Fibroblast of lung (primary cell): ENCODE measurements at regions not wholly inside any gene's neighbourhood (a gene's known extent, or its start where the extent isn't known, plus 50 kb on each side); places are given as distances from the start of the nearest gene placed in this dataset.

Source experiments
- DNase-seq, 2 donors: peaks; one replicate each; pipeline versions ENCODE4 v3.0.0 to v3.0.0-alpha.2; 2010; ENCODE audit warnings: low read depth in 2 of 2
- H2AFZ ChIP-seq: 2 replicates; pipeline ENCODE4 v1.5.1; 2012; ENCODE audit warnings: low read length, control low read depth, inconsistent platforms
- H3K27ac ChIP-seq: 2 replicates; pipeline ENCODE4 v1.5.1; 2011; ENCODE audit warnings: low read length, control low read depth; ENCODE audit not compliant: insufficient read depth
- H3K27me3 ChIP-seq: 2 replicates; pipeline ENCODE4 v1.5.1; 2011; ENCODE audit warnings: mild to moderate bottlenecking, low read length; ENCODE audit not compliant: control insufficient read depth, insufficient read depth
- H3K36me3 ChIP-seq: 2 replicates; pipeline ENCODE4 v1.5.1; 2011; ENCODE audit warnings: low read length; ENCODE audit not compliant: control insufficient read depth, insufficient read depth
- H3K4me1 ChIP-seq: 2 replicates; pipeline ENCODE4 v1.5.1; 2011; ENCODE audit warnings: low read length; ENCODE audit not compliant: control insufficient read depth, insufficient read depth; ENCODE audit errors: extremely low read depth
- H3K4me2 ChIP-seq: 2 replicates; pipeline ENCODE4 v1.5.1; 2011; ENCODE audit warnings: low read length, control low read depth; ENCODE audit not compliant: insufficient read depth; ENCODE audit errors: extremely low read depth
- H3K4me3 ChIP-seq, 4 experiments: fragments of 200-600 bp in 1 of 4; sonication (generic) in 1 of 4; replicated peaks in 1 of 4; 2 replicates each; pipeline ENCODE4 v1.5.1; 2011 to 2016; ENCODE audit warnings: low read length in 4 of 4, low read depth in 3 of 4, mild to moderate bottlenecking in 3 of 4, control low read depth in 2 of 4, inconsistent platforms in 1 of 4, mixed read lengths in 1 of 4; ENCODE audit not compliant: insufficient read depth in 1 of 4; ENCODE audit errors: control extremely low read depth in 1 of 4
- H3K79me2 ChIP-seq: 2 replicates; pipeline ENCODE4 v1.5.1; 2012; ENCODE audit warnings: mild to moderate bottlenecking, low read length, inconsistent platforms; ENCODE audit not compliant: control insufficient read depth, insufficient read depth
- H3K9ac ChIP-seq: 2 replicates; pipeline ENCODE4 v1.5.1; 2011; ENCODE audit warnings: mild to moderate bottlenecking, low read length, control low read depth; ENCODE audit not compliant: insufficient read depth
- H3K9me3 ChIP-seq: 2 replicates; pipeline ENCODE4 v1.5.1; 2012; ENCODE audit warnings: low read depth, low read length; ENCODE audit not compliant: control insufficient read depth, insufficient read depth
- H4K20me1 ChIP-seq: 2 replicates; pipeline ENCODE4 v1.5.1; 2011; ENCODE audit warnings: low read length; ENCODE audit not compliant: control insufficient read depth, insufficient read depth; ENCODE audit errors: extremely low read depth
- EZH2 ChIP-seq: IDR thresholded peaks from 2 replicates; pipeline ENCODE4 v1.5.1; 2012; ENCODE audit warnings: low read length, control low read depth, mild to moderate bottlenecking; ENCODE audit errors: missing control alignments
- TF ChIP-seq, protein P1 (sequence below), 2 donors: IDR thresholded peaks in 1 of 2; conservative IDR thresholded peaks in 1 of 2; 1 replicate in 1 of 2; 2 replicates in 1 of 2; pipeline ENCODE4 v1.5.1; 2011 to 2012; ENCODE audit warnings: low read length in 2 of 2, control low read depth in 1 of 2, inconsistent platforms in 1 of 2, low read depth in 1 of 2, mild to moderate bottlenecking in 1 of 2

DNA sequence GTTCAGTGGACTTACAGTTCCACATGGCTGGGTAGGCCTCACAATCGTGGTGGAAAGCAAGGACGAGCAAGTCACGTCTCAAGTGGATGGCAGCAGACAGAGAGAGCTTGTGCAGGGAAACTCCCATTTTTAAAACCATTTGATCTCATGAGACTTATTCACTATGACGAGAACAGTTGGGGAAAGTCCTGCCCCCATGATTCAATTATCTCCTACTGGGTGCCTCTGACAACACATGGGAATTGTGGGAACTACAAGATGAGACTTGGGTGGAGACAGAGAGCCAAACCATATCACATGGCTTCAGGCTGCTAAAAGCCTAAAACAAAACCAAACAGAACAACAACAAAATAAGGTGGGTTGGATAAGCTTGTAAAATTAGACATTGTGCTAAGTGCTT lies 194.4 kb upstream of the CPEB2 start:
- Histone ChIP-seq H3K4me3 (no peak overlapping the region), H4K20me1 (no peaks in the 10 kb centered on the region), H3K9me3 (no peaks in the 10 kb centered on the region), H3K36me3 (no peaks in the 10 kb centered on the region), H3K27me3 (no peaks in the 10 kb centered on the region), H3K27ac (no peak overlapping the region), H3K4me1 (no peaks in the 10 kb centered on the region), H3K4me2 (no peak overlapping the region), H3K9ac (no peak overlapping the region), H2AFZ (no peak overlapping the region), H3K79me2 (no peaks in the 10 kb centered on the region)
- no peak for DNase-seq
- TF ChIP-seq EZH2: no peak
- TF ChIP-seq, protein P1, sequence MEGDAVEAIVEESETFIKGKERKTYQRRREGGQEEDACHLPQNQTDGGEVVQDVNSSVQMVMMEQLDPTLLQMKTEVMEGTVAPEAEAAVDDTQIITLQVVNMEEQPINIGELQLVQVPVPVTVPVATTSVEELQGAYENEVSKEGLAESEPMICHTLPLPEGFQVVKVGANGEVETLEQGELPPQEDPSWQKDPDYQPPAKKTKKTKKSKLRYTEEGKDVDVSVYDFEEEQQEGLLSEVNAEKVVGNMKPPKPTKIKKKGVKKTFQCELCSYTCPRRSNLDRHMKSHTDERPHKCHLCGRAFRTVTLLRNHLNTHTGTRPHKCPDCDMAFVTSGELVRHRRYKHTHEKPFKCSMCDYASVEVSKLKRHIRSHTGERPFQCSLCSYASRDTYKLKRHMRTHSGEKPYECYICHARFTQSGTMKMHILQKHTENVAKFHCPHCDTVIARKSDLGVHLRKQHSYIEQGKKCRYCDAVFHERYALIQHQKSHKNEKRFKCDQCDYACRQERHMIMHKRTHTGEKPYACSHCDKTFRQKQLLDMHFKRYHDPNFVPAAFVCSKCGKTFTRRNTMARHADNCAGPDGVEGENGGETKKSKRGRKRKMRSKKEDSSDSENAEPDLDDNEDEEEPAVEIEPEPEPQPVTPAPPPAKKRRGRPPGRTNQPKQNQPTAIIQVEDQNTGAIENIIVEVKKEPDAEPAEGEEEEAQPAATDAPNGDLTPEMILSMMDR (conservative IDR thresholded peaks at IDR 0.05 in 1 of 2, IDR thresholded peaks at IDR 0.05 in 1 of 2; ENCODE audit: low read depth in 1 of 2, low read length in 2 of 2): no peak

DNA sequence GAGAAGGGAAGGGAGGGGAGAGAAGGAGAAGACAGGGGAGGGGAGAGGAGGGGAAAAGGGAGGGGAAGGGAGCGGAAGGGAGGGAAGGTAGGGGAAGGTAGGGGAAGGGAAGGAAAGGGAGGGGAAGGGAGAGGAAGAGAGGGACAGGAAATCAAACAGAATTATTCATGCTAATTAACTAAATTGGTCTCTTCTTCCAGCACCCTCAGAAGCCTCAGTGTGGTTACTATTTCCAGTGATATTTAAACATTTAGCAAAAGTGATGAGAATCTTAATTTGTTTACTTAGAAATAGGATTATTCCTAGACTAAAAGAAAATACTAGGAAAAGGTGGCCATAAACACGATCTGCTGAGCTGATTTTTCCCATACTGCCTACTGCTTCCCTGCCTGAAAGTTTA lies 193.1 kb upstream of the CPEB2 start:
- no peaks in the 10 kb centered on the region for H3K27me3 ChIP-seq
- no peak overlapping the region for H3K4me3 ChIP-seq
- H3K9ac ChIP-seq: no peak overlapping the region
- H4K20me1 ChIP-seq: no peaks in the 10 kb centered on the region
- H3K4me1 ChIP-seq: no peaks in the 10 kb centered on the region
- no peaks in the 10 kb centered on the region for H3K79me2 ChIP-seq
- no peaks in the 10 kb centered on the region for H3K9me3 ChIP-seq
- TF ChIP-seq EZH2: no peak
- TF ChIP-seq, protein P1 (conservative IDR thresholded peaks at IDR 0.05 in 1 of 2, IDR thresholded peaks at IDR 0.05 in 1 of 2; ENCODE audit: low read depth in 1 of 2, low read length in 2 of 2): no peak
- H3K4me2 ChIP-seq: no peak overlapping the region
- no peak for DNase-seq
- no peak overlapping the region for H3K27ac ChIP-seq
- no peaks in the 10 kb centered on the region for H3K36me3 ChIP-seq
- no peak overlapping the region for H2AFZ ChIP-seq

DNA sequence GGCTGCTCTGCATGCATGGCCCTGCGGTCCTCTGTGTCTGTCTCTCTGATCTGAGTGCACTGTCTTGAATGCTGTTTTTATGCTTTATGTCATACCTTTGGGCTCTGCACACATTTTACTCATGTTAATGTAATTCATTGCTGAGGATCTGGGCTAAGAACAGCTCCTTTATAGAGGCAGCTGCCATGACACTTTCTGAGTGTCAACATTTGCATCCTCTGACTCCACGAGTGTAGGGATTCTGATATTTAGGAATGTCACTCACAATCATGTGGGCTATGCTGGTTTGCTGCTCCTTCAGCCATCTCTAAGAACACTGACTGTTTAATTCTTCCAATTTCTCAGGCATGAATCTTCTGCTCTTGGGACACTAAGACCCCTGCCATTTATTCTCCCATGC lies 192.2 kb upstream of the CPEB2 start:
- no peak for TF ChIP-seq EZH2
- TF ChIP-seq, protein P1 (conservative IDR thresholded peaks at IDR 0.05 in 1 of 2, IDR thresholded peaks at IDR 0.05 in 1 of 2; ENCODE audit: low read depth in 1 of 2, low read length in 2 of 2): no peak
- Histone ChIP-seq H3K9me3 (no peaks in the 10 kb centered on the region), H3K36me3 (no peaks in the 10 kb centered on the region), H3K4me3 (no peak overlapping the region), H2AFZ (no peak overlapping the region), H3K27ac (no peak overlapping the region), H3K27me3 (no peaks in the 10 kb centered on the region), H4K20me1 (no peaks in the 10 kb centered on the region), H3K4me2 (no peak overlapping the region), H3K79me2 (no peaks in the 10 kb centered on the region), H3K4me1 (no peaks in the 10 kb centered on the region), H3K9ac (no peak overlapping the region)
- no peak for DNase-seq
